HAP-1 (cell line): ENCODE measurements at regions not wholly inside any gene's neighbourhood (a gene's known extent, or its start where the extent isn't known, plus 50 kb on each side); places are given as distances from the start of the nearest gene placed in this dataset.

Experiments used
- DNase-seq, 2 experiments: peaks; one replicate each; pipeline ENCODE4 v3.0.0-alpha.2; 2016 to 2020; ENCODE audit warnings: low spot score in 2 of 2
- H3K27me3 ChIP-seq: fragments of 250-450 bp; sonication (Bioruptor Pico); 2 replicates; pipeline ENCODE4 v1.5.1; 2020; ENCODE audit warnings: low read depth, mild to moderate bottlenecking, moderate library complexity
- H3K36me3 ChIP-seq: fragments of 250-450 bp; sonication (Bioruptor Pico); replicated peaks from 2 replicates; pipeline ENCODE4 v1.5.1; 2020; ENCODE audit warnings: mild to moderate bottlenecking
- H3K4me1 ChIP-seq: fragments of 250-450 bp; sonication (Bioruptor Pico); 2 replicates; pipeline ENCODE4 v1.5.1; 2020; ENCODE audit warnings: mild to moderate bottlenecking
- H3K4me3 ChIP-seq: fragments of 250-450 bp; sonication (Bioruptor Pico); 2 replicates; pipeline ENCODE4 v1.5.1; 2020; ENCODE audit warnings: mild to moderate bottlenecking, moderate library complexity
- H3K9me3 ChIP-seq: fragments of 250-450 bp; sonication (Bioruptor Pico); 2 replicates; pipeline ENCODE4 v1.5.1; 2020; ENCODE audit warnings: mild to moderate bottlenecking, moderate library complexity
- in situ Hi-C: fragments of 300-500 bp; cut with MboI; formaldehyde crosslinking; loops from 3 replicates; pipeline ENCODE4 v1.14.3; 2020; ENCODE audit warnings: low sequenced_read_pairs, inconsistent platforms, mixed read lengths

- Histone ChIP-seq H3K36me3 (no peaks in the 10 kb centered on the region), H3K27me3 (no peaks in the 10 kb centered on the region), H3K4me3 (no peak overlapping the region), H3K9me3 (no peaks in the 10 kb centered on the region), H3K4me1 (no peaks in the 10 kb centered on the region)
- DNase-seq = no peak
- in situ Hi-C loops = no loop called here
Observed at GRCh38 chr3:160103397-160103796, 114.8 kb downstream of the IL12A start.

GRCh38 chr3:160105907-160106584, 117.4 kb downstream of the IL12A start:
- no peaks in the 10 kb centered on the region for H3K9me3 ChIP-seq
- no peak overlapping the region for H3K4me3 ChIP-seq
- no peaks in the 10 kb centered on the region for H3K36me3 ChIP-seq
- in situ Hi-C loops = no loop called here
- no peaks in the 10 kb centered on the region for H3K27me3 ChIP-seq
- DNase-seq = no peak
- no peaks in the 10 kb centered on the region for H3K4me1 ChIP-seq

- no peaks in the 10 kb centered on the region for H3K27me3 ChIP-seq
Observed at GRCh38 chr3:160106905-160107861, 118.0 kb upstream of the C3orf80 start.

GRCh38 chr3:160108362-160108761, 116.9 kb upstream of the C3orf80 start:
- Histone ChIP-seq H3K4me3 (no peak overlapping the region), H3K36me3 (no peaks in the 10 kb centered on the region), H3K27me3 (no peaks in the 10 kb centered on the region), H3K9me3 (no peaks in the 10 kb centered on the region), H3K4me1 (no peaks in the 10 kb centered on the region)
- in situ Hi-C loops = no loop called here
- DNase-seq = no peak

More at GRCh38 chr3:160106905-160107861, 118.0 kb upstream of the C3orf80 start:
- no peak for DNase-seq
- H3K36me3 ChIP-seq = no peaks in the 10 kb centered on the region
- H3K4me3 ChIP-seq = no peak overlapping the region
- in situ Hi-C loops = no loop called here
- H3K4me1 ChIP-seq = no peaks in the 10 kb centered on the region
- H3K9me3 ChIP-seq = no peaks in the 10 kb centered on the region

- Histone ChIP-seq H3K4me3 (no peak overlapping the region), H3K36me3 (no peaks in the 10 kb centered on the region), H3K27me3 (no peaks in the 10 kb centered on the region), H3K4me1 (peaks cover 1% of the 10 kb centered on the region), H3K9me3 (no peaks in the 10 kb centered on the region)
- no peak for DNase-seq
- in situ Hi-C loops = no loop called here
Observed at GRCh38 chr3:160112481-160112880, 112.7 kb upstream of the C3orf80 start.

GRCh38 chr3:160112996-160113395, 112.2 kb upstream of the C3orf80 start:
- H3K9me3 ChIP-seq = no peaks in the 10 kb centered on the region
- in situ Hi-C loops = no loop called here
- no peaks in the 10 kb centered on the region for H3K36me3 ChIP-seq
- no peaks in the 10 kb centered on the region for H3K27me3 ChIP-seq
- peaks cover 6% of the 10 kb centered on the region for H3K4me1 ChIP-seq
- DNase-seq = no peak
- no peak overlapping the region for H3K4me3 ChIP-seq

GRCh38 chr3:160114355-160114995, 110.7 kb upstream of the C3orf80 start:
- Histone ChIP-seq H3K4me1 (peaks cover 7% of the 10 kb centered on the region), H3K27me3 (no peaks in the 10 kb centered on the region), H3K36me3 (no peaks in the 10 kb centered on the region), H3K4me3 (no peak overlapping the region), H3K9me3 (peaks cover 2% of the 10 kb centered on the region; the same call in 1 of the 2 replicates)
- no peak for DNase-seq
- in situ Hi-C loops = no loop called here

- H3K9me3 ChIP-seq = peaks cover 4% of the 10 kb centered on the region; the same call in 1 of the 2 replicates
- in situ Hi-C loops = no loop called here
- H3K27me3 ChIP-seq = no peaks in the 10 kb centered on the region
- H3K36me3 ChIP-seq = no peaks in the 10 kb centered on the region
- H3K4me3 ChIP-seq = no peak overlapping the region
- DNase-seq = no peak
- peaks cover 7% of the 10 kb centered on the region for H3K4me1 ChIP-seq
Observed at GRCh38 chr3:160115387-160115786, 109.8 kb upstream of the C3orf80 start.

- Histone ChIP-seq H3K4me3 (no peak overlapping the region), H3K27me3 (no peaks in the 10 kb centered on the region), H3K9me3 (peaks cover 8% of the 10 kb centered on the region; the same call in 1 of the 2 replicates), H3K36me3 (no peaks in the 10 kb centered on the region), H3K4me1 (peaks cover 10% of the 10 kb centered on the region)
- in situ Hi-C loops = no loop called here
- no peak for DNase-seq
Observed at GRCh38 chr3:160124224-160124623, 101.0 kb upstream of the C3orf80 start.

GRCh38 chr3:160125258-160125657, 100.0 kb upstream of the C3orf80 start:
- H3K4me3 ChIP-seq = no peak overlapping the region
- in situ Hi-C loops = no loop called here
- no peaks in the 10 kb centered on the region for H3K36me3 ChIP-seq
- peaks cover 10% of the 10 kb centered on the region for H3K4me1 ChIP-seq
- no peak for DNase-seq
- no peaks in the 10 kb centered on the region for H3K27me3 ChIP-seq
- 0 out of 2 replicates have a peak, but pooled peaks cover 4% of the 10 kb centered on the region for H3K9me3 ChIP-seq

- Histone ChIP-seq H3K9me3 (no peaks in the 10 kb centered on the region), H3K4me1 (peaks cover 10% of the 10 kb centered on the region), H3K36me3 (no peaks in the 10 kb centered on the region), H3K27me3 (no peaks in the 10 kb centered on the region), H3K4me3 (no peak overlapping the region)
- in situ Hi-C loops = no loop called here
- DNase-seq = no peak
Observed at GRCh38 chr3:160126051-160126450, 99.2 kb upstream of the C3orf80 start.

GRCh38 chr3:160126761-160127160, 98.5 kb upstream of the C3orf80 start:
- no peaks in the 10 kb centered on the region for H3K9me3 ChIP-seq
- no peaks in the 10 kb centered on the region for H3K27me3 ChIP-seq
- in situ Hi-C loops = no loop called here
- H3K4me1 ChIP-seq = peaks cover 10% of the 10 kb centered on the region
- no peak overlapping the region for H3K4me3 ChIP-seq
- no peak for DNase-seq
- H3K36me3 ChIP-seq = no peaks in the 10 kb centered on the region

GRCh38 chr3:160127308-160127707, 97.9 kb upstream of the C3orf80 start:
- no peak for DNase-seq
- Histone ChIP-seq H3K27me3 (no peaks in the 10 kb centered on the region), H3K4me3 (no peak overlapping the region), H3K9me3 (no peaks in the 10 kb centered on the region), H3K4me1 (peaks cover 8% of the 10 kb centered on the region), H3K36me3 (no peaks in the 10 kb centered on the region)
- in situ Hi-C loops = no loop called here

GRCh38 chr3:160128056-160128455, 97.2 kb upstream of the C3orf80 start:
- H3K36me3 ChIP-seq = no peaks in the 10 kb centered on the region
- in situ Hi-C loops = no loop called here
- no peak overlapping the region for H3K4me3 ChIP-seq
- no peaks in the 10 kb centered on the region for H3K9me3 ChIP-seq
- H3K4me1 ChIP-seq = peaks cover 5% of the 10 kb centered on the region
- no peak for DNase-seq
- no peaks in the 10 kb centered on the region for H3K27me3 ChIP-seq
